Embryonic facial prominence (tissue), 1 donor: ENCODE measurements at regions not wholly inside any gene's neighbourhood (a gene's known extent, or its start where the extent isn't known, plus 50 kb on each side); places are given as distances from the start of the nearest gene placed in this dataset.

ENCODE experiments used
- DNase-seq: peaks from one replicate; pipeline ENCODE4 v3.0.0-alpha.2; 2016; ENCODE audit errors: extremely low spot score

GRCh38 chr2:200137271-200137670, 169.2 kb upstream of the SPATS2L start:
- no peak for DNase-seq

GRCh38 chr2:200137691-200138090, 168.8 kb upstream of the SPATS2L start:
- DNase-seq: no peak

DNA sequence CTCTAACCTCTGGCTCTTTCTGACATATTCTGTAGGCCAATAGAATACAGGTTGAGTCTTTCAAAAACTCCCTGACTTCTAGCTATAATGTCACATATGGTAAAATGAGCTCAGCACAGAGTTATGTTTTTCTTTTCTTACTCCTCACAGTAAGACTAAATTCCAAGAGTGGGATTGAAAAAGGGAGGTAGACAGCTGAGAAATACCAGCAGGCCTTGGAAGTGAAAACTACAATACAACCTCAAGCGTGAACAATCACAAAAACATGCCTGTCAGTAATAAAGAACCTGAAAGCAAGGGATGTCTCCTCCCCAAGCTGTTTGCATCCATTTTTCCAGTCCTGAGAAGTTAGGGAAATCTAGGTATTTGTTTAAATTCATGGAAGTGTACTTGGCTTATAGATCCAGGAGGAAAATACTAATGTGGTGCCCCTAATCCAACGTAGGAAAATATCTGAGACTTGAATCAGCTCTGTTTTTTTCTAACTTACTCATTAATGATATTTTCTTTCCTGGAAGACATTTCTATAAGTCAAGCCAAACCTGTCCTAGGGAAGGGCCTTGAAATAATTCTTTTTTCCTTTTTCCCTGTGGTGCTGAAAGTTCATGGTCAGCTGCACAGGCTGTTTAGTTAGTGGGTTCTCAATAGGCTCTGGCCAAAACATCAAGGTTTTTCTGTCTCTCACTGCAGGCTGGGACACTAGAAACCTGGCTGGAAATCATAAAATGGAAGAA, 167.9 kb upstream of the SPATS2L start:
- DNase-seq: no peak

GRCh38 chr2:200144571-200144970, 161.9 kb upstream of the SPATS2L start:
- DNase-seq: no peak

GRCh38 chr2:200146501-200146900, 160.0 kb upstream of the SPATS2L start:
- no peak for DNase-seq

- no peak for DNase-seq
These were observed 159.1 kb upstream of the SPATS2L start for GRCh38 chr2:200147371-200147770.

GRCh38 chr2:200148366-200148765, 158.1 kb upstream of the SPATS2L start:
- DNase-seq: no peak

DNA sequence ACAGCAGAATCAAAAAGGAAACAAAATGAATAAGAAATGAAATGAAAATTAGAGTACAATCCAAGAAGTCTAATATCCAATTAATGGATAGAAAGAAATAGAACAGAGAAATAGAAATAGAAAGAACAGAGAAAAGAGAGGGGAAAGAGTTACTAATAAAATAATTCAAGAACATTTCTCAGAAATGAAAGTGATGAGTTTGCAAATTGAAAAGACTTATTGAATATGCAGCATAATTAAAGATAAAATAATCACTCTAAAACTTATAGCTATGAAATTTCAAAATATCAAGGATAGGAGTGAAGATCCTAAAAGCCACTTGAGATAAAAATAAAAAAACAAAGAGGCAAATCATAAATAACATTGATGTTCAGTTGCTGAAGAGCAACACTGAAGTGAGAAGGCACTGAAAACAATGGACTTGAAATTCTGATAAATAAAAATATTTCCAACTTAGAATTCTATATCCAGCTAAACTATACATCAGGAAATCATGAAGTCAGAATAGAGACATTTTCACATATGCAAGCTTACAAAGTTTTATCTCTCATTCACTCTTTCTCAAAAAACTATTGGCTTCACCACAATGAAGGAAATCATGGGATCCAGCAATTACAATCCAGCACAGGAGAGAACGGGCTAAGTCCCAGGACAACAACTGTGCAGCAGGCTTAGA, 155.9 kb upstream of the SPATS2L start:
- no peak for DNase-seq

DNA sequence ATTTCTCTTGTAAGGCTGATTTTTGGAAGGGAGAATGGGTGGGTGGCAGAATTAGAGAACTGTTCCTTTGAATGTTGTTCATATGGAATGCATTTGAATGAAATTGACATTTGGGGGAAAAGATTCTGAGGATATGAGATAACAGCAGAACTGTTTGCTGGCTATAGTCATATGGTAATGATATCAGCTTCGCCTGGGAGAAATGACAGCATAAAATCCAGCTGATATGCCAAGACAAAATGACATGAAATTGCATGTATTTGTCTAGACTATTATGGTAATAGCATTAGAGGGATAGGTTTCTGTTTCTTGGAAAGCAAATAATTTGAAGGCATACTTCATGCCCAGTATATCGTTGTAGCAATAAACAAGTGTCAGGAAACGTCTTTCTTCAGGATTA, 150.8 kb upstream of the SPATS2L start:
- DNase-seq: no peak

DNA sequence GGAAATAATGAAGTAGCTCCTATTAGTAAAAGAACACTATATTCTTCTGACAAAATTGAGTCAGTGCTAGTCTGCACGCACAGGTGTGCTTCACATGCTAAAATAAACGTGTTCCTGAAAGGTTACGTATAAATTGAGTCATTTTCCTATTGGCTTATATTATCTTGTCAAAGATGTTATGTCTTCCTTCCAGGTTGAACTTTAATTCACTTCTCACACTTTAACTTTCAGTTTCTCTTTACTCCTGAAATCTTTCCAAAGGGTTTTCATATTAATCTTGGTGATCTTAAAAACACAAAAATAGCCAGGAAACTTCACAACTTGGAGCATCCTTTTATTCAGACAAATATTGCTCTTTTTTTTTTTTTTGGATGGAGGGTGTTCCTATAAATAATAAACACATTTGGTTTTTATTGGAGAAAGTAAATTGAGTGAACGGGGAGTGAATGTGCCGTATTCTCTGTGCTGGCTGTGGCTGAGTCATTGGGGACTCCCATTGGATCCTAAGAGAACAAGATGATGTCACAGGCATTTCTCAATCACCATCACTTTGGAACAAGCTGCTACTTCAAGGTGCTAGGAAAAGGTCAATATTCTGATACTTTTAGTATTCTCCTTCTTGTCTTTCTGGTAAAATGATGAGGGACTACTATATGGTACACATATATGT, 150.2 kb upstream of the SPATS2L start:
- no peak for DNase-seq

- no peak for DNase-seq
These were observed 147.7 kb upstream of the SPATS2L start for GRCh38 chr2:200158647-200159356.

DNA sequence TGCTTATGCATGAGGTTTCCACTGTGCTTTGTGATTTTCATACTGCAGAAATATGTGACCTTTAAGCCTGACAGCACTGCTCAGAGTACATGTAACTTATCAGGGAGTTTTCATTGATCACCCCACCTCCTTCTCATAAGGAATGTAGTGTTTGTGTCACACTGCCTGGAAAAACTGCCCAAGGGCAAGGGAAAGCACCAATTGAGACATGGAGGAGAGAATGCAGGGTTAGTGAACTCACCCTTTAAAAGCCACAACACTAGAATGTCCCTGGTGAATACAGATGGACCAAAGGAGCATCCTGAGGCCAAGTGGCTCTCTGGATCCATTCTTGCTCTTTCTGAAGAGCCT, 147.2 kb upstream of the SPATS2L start:
- DNase-seq: no peak

DNA sequence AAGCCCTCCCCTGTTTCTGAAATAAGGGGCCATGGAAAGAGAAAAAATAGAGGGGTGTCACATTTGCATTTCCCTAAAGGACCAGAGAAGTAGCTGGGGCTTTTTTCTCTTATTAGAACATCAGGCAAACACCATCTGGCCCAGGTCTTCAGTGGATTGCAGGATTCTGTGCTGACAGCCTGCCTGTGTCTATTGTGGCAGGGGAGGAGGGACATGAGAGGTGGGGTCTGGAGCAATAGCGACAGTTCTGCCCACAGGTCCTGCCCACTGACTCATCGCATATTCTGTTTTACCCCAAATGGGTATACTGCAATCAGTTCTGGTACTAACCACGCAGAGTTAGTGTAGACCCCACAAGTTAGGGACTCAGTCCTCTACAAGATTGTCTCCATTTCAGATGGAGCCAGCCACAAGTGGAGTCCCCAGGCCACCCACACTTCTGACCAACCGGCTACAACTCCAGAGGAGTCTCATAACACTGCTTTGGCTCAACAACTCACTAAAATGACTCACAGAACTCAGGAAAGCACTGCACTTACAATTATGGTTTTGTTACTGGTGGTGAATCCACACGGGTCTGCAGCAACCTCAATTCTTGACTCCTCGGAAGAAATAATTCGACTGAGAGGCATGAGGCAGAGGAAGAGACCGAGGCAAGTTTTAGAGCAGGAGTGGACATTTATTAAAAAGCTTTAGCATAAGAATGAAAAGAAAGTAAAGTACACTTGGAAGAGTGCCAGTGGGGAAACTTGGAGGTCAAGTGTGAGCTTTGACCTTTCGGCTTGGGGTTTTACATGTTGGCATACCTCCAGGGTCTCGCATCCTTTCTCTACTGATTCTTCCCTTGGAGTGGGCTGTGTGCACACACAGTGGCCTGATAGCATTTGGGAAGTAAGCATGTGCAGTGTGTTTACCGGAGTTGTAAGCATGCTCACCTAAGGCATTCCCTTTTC, 146.4 kb upstream of the SPATS2L start:
- DNase-seq: no peak

- no peak for DNase-seq
These were observed 145.0 kb upstream of the SPATS2L start for GRCh38 chr2:200161458-200161857.

- no peak for DNase-seq
These were observed 140.8 kb upstream of the SPATS2L start for GRCh38 chr2:200165687-200166086.

DNA sequence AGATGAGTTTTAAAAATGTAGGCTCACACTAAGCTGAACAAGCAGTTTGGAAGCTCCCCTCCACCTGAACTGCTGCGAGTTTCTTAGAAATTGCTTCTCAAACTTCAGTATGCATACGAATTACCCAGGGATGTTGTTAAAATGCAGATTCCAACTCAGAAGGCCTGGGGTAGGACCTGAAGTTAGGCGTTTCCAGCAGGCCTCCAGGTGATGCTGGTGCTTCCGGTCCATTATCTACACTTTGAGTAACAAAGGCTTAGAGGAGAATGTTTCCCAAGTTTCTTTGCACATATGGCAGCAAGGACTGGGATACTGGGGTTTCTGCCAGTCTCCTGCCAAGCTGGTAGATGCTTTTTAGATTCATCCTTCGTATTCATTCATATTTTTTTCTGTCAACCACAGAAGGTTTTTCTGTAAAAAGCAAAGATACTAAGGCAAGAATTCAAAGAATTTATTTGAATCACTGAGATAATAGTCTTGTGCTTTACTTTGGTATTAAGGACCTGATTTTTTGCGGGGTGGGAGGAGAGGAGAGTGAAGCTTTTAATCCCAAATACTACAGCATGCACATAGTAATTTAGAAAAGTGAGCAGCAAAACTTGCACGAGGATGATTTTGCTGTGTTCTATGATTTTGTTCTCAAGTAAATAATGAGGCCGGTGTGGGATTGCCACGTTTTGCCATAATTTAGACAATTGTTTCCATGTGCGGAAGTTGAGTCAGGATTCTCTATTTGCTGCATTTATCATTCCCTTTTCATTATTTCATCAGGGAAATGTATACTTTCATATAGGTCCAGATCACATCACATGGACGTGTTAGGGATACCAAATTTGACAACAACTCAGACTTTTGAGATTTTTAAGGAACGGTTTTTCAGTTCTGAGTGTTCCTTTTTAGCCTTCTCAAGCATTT, 137.6 kb upstream of the SPATS2L start:
- DNase-seq: no peak

DNA sequence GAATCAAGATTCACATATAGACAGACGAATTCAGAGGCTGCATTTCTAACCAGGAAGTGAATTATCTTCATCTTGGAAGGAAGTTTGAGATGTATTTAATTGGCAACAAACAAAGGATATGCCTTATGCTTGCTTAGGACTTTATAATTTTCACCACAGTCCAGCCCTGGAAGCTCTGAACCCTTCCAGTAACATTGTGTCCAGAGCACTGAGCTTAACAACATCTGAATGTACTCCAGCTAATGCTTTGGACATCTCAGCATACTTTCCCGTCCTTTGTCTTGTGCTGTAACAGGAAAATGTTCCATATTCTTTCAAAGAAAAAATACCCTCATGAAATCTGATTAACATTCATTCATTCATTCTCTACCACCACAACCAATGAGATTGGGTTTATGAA, 136.3 kb upstream of the SPATS2L start:
- DNase-seq: no peak

DNA sequence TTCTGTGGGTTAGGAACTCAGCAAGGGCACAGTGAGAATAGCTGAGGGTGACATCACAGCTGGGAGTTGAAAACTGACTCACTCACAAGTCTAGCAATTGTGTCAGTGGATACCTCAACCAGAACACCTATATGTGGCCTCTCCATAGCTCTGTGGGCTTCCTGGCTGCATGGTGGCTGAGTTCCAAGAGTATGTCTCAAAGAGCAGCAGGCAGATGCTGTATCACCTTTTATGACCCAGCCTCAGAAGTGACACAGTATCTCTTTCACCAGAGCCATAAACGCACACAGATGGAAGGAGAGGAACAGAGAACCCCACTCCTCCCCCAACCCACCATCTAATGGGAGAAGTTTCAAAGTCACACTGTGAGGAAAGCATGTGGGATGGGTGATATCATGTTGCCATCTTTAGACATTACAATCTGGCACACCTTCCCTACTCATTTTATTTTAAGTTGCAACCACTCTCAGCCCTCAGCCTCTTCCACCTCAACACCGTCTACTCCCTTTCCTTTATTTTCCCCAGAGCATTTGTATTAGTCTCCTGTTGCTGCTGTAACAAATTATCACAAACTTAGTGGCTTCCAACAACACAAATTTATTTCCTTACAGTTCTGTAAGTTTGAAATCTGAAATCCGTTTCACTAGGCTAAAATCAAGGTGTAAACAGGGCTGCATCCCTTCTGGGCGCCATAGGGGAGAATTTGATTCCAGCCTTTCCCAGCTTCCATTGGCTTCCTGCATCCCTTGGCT, 134.6 kb upstream of the SPATS2L start:
- no peak for DNase-seq

DNA sequence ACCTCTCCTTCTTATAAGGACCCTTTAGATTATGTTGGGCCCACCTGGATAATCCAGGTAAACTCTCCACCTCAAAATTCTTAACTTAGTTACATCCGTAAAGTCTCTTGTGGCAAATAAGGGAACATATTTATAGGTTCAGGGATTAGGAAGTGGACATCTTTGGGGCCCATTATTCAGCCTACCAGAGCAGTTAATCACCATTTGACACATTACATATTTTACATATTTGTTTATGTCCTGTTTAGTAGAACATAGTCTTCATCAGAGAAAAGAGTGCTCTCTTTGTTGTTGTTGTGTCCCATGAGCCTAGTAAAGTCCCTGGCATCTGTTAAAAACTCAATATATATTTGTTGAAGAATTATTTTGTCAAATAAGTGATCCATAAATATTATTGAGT, 134.0 kb upstream of the SPATS2L start:
- DNase-seq: no peak
